ENCODE measurements at regions not wholly inside any gene's neighbourhood (a gene's known extent, or its start where the extent isn't known, plus 50 kb on each side); places are given as distances from the start of the nearest gene placed in this dataset.

GRCh38 chr1:184292101-184292500 lies 94.7 kb upstream of the C1orf21 start:
- TF ChIP-seq ATF4 (CRISPR knock-in tag; IDR thresholded peaks at IDR 0.05) (no peak), ETS1 (CRISPR knock-in tag; IDR thresholded peaks at IDR 0.05) (no peak), ZNF274 (CRISPR knock-in tag; IDR thresholded peaks at IDR 0.05) (no peak), GLI4 (CRISPR knock-in tag; IDR thresholded peaks at IDR 0.05; ENCODE audit: borderline replicate concordance) (no peak)
